ENCODE measurements at regions not wholly inside any gene's neighbourhood (a gene's known extent, or its start where the extent isn't known, plus 50 kb on each side); places are given as distances from the start of the nearest gene placed in this dataset.

- no peak for TF ChIP-seq HMGXB4 (CRISPR knock-in tag; IDR thresholded peaks at IDR 0.05)
- no peak for TF ChIP-seq ZNF671 (CRISPR knock-in tag; IDR thresholded peaks at IDR 0.05)
Measured at GRCh38 chr17:71232801-71233559, 887.8 kb upstream of the SOX9 start (continued).

DNA sequence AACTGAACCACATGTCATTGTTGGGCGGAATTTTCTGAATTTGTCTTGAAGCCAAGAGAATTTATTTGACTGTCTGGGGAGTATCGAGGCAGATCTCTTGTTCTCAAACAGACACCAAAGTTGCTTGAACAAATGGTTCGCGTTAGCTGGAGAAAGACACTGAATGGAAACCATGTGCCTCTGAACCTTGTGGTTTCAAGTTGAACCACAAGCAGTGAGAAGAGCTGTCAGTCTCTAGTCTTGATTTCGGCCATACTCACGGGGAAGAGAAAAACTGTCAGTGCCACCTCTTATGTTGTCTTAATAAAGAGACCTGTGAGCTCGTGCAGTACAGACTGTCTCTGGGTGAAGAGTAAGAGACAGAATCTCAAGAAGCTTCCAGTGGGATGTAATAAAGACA is 886.5 kb upstream of the SOX9 start:
- Mint-ChIP-seq H3K27ac (no peak overlapping the region), H3K36me3 (no peaks in the 10 kb centered on the region), H3K27me3 (ENCODE audit: low read depth) (no peaks in the 10 kb centered on the region), H3K9me3 (no peaks in the 10 kb centered on the region), H3K4me3 (no peak overlapping the region), H3K4me1 (no peaks in the 10 kb centered on the region)
- TF ChIP-seq ZBTB21 (CRISPR knock-in tag; IDR thresholded peaks at IDR 0.05; ENCODE audit: borderline replicate concordance) (no peak), SP1 (CRISPR knock-in tag; conservative IDR thresholded peaks at IDR 0.05) (no peak), CBFB (CRISPR knock-in tag; IDR thresholded peaks at IDR 0.05; ENCODE audit: low read depth) (no peak), NFE2L1 (CRISPR knock-in tag; IDR thresholded peaks at IDR 0.05) (no peak), MXD4 (CRISPR knock-in tag; IDR thresholded peaks at IDR 0.05; ENCODE audit: borderline replicate concordance) (no peak), ZNF138 (CRISPR knock-in tag; conservative IDR thresholded peaks at IDR 0.05) (no peak), ZNF671 (CRISPR knock-in tag; IDR thresholded peaks at IDR 0.05) (no peak)
- TF ChIP-seq, protein P1, sequence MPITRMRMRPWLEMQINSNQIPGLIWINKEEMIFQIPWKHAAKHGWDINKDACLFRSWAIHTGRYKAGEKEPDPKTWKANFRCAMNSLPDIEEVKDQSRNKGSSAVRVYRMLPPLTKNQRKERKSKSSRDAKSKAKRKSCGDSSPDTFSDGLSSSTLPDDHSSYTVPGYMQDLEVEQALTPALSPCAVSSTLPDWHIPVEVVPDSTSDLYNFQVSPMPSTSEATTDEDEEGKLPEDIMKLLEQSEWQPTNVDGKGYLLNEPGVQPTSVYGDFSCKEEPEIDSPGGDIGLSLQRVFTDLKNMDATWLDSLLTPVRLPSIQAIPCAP (CRISPR knock-in tag; IDR thresholded peaks at IDR 0.05), result no peak
- DNase-seq (ENCODE audit: low spot score), result no peak
- POLR2A ChIA-PET, result no interaction called here
- no peak for ATAC-seq
- CTCF ChIA-PET, result no interaction called here

- Mint-ChIP-seq H3K27ac (no peak overlapping the region), H3K4me1 (no peaks in the 10 kb centered on the region), H3K27me3 (ENCODE audit: low read depth) (no peaks in the 10 kb centered on the region), H3K4me3 (no peak overlapping the region), H3K9me3 (no peaks in the 10 kb centered on the region), H3K36me3 (no peaks in the 10 kb centered on the region)
- ATAC-seq, result no peak
- ChIA-PET POLR2A (no interaction called here), CTCF (no interaction called here)
- no peak for DNase-seq (ENCODE audit: low spot score)
- TF ChIP-seq ZBTB21 (CRISPR knock-in tag; IDR thresholded peaks at IDR 0.05; ENCODE audit: borderline replicate concordance) (no peak), FOXK1 (CRISPR knock-in tag; IDR thresholded peaks at IDR 0.05) (no peak), ZNF423 (CRISPR knock-in tag; IDR thresholded peaks at IDR 0.05) (no peak), ETV6 (CRISPR knock-in tag; IDR thresholded peaks at IDR 0.05) (no peak), SMAD3 (CRISPR knock-in tag; IDR thresholded peaks at IDR 0.05; ENCODE audit: borderline replicate concordance) (no peak), HMGA2 (CRISPR knock-in tag; IDR thresholded peaks at IDR 0.05) (no peak), ZMAT4 (CRISPR knock-in tag; IDR thresholded peaks at IDR 0.05) (no peak), ELF4 (CRISPR knock-in tag; IDR thresholded peaks at IDR 0.05; ENCODE audit: low read depth) (no peak)
- TF ChIP-seq, protein P2, sequence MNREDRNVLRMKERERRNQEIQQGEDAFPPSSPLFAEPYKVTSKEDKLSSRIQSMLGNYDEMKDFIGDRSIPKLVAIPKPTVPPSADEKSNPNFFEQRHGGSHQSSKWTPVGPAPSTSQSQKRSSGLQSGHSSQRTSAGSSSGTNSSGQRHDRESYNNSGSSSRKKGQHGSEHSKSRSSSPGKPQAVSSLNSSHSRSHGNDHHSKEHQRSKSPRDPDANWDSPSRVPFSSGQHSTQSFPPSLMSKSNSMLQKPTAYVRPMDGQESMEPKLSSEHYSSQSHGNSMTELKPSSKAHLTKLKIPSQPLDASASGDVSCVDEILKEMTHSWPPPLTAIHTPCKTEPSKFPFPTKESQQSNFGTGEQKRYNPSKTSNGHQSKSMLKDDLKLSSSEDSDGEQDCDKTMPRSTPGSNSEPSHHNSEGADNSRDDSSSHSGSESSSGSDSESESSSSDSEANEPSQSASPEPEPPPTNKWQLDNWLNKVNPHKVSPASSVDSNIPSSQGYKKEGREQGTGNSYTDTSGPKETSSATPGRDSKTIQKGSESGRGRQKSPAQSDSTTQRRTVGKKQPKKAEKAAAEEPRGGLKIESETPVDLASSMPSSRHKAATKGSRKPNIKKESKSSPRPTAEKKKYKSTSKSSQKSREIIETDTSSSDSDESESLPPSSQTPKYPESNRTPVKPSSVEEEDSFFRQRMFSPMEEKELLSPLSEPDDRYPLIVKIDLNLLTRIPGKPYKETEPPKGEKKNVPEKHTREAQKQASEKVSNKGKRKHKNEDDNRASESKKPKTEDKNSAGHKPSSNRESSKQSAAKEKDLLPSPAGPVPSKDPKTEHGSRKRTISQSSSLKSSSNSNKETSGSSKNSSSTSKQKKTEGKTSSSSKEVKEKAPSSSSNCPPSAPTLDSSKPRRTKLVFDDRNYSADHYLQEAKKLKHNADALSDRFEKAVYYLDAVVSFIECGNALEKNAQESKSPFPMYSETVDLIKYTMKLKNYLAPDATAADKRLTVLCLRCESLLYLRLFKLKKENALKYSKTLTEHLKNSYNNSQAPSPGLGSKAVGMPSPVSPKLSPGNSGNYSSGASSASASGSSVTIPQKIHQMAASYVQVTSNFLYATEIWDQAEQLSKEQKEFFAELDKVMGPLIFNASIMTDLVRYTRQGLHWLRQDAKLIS (CRISPR knock-in tag; IDR thresholded peaks at IDR 0.05; ENCODE audit: borderline replicate concordance), result no peak
- TF ChIP-seq, protein P3, sequence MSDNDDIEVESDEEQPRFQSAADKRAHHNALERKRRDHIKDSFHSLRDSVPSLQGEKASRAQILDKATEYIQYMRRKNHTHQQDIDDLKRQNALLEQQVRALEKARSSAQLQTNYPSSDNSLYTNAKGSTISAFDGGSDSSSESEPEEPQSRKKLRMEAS (CRISPR knock-in tag; IDR thresholded peaks at IDR 0.05), result no peak
- TF ChIP-seq, protein P4, sequence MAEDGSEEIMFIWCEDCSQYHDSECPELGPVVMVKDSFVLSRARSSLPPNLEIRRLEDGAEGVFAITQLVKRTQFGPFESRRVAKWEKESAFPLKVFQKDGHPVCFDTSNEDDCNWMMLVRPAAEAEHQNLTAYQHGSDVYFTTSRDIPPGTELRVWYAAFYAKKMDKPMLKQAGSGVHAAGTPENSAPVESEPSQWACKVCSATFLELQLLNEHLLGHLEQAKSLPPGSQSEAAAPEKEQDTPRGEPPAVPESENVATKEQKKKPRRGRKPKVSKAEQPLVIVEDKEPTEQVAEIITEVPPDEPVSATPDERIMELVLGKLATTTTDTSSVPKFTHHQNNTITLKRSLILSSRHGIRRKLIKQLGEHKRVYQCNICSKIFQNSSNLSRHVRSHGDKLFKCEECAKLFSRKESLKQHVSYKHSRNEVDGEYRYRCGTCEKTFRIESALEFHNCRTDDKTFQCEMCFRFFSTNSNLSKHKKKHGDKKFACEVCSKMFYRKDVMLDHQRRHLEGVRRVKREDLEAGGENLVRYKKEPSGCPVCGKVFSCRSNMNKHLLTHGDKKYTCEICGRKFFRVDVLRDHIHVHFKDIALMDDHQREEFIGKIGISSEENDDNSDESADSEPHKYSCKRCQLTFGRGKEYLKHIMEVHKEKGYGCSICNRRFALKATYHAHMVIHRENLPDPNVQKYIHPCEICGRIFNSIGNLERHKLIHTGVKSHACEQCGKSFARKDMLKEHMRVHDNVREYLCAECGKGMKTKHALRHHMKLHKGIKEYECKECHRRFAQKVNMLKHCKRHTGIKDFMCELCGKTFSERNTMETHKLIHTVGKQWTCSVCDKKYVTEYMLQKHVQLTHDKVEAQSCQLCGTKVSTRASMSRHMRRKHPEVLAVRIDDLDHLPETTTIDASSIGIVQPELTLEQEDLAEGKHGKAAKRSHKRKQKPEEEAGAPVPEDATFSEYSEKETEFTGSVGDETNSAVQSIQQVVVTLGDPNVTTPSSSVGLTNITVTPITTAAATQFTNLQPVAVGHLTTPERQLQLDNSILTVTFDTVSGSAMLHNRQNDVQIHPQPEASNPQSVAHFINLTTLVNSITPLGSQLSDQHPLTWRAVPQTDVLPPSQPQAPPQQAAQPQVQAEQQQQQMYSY (CRISPR knock-in tag; IDR thresholded peaks at IDR 0.05), result no peak
- TF ChIP-seq, protein P5, sequence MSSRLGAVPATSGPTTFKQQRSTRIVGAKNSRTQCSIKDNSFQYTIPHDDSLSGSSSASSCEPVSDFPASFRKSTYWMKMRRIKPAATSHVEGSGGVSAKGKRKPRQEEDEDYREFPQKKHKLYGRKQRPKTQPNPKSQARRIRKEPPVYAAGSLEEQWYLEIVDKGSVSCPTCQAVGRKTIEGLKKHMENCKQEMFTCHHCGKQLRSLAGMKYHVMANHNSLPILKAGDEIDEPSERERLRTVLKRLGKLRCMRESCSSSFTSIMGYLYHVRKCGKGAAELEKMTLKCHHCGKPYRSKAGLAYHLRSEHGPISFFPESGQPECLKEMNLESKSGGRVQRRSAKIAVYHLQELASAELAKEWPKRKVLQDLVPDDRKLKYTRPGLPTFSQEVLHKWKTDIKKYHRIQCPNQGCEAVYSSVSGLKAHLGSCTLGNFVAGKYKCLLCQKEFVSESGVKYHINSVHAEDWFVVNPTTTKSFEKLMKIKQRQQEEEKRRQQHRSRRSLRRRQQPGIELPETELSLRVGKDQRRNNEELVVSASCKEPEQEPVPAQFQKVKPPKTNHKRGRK (CRISPR knock-in tag; IDR thresholded peaks at IDR 0.05; ENCODE audit: borderline replicate concordance), result no peak
Measured at GRCh38 chr17:71237903-71238538, 882.8 kb upstream of the SOX9 start.
